ENCODE measurements at regions not wholly inside any gene's neighbourhood (a gene's known extent, or its start where the extent isn't known, plus 50 kb on each side); places are given as distances from the start of the nearest gene placed in this dataset.
A peak's percentile ranks its signal among the peaks of the same experiment; 100 is the strongest.

DNA sequence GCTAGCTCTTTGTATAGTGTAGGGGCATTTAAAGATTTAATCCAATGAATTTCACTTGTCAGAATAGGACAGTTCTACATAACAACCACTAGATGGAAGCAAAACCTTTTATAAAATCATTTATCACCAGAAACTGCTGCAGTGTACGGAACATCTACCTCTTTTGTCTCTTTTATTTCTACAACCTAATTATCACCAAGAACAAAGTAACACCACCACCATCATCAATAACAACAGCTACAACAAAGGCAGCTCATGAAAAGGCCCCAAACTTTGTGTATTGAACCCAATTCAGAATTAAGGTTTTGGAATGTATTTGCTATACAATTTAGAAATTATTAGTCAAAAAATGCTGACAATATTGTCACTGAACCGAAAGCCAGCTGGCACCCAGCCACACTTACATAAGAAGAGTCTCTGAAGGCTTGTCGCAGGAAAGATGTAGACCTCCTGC is 260.9 kb upstream of the RPS6KA3 start:
- TF ChIP-seq, protein P1, sequence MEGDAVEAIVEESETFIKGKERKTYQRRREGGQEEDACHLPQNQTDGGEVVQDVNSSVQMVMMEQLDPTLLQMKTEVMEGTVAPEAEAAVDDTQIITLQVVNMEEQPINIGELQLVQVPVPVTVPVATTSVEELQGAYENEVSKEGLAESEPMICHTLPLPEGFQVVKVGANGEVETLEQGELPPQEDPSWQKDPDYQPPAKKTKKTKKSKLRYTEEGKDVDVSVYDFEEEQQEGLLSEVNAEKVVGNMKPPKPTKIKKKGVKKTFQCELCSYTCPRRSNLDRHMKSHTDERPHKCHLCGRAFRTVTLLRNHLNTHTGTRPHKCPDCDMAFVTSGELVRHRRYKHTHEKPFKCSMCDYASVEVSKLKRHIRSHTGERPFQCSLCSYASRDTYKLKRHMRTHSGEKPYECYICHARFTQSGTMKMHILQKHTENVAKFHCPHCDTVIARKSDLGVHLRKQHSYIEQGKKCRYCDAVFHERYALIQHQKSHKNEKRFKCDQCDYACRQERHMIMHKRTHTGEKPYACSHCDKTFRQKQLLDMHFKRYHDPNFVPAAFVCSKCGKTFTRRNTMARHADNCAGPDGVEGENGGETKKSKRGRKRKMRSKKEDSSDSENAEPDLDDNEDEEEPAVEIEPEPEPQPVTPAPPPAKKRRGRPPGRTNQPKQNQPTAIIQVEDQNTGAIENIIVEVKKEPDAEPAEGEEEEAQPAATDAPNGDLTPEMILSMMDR (conservative IDR thresholded peaks at IDR 0.05; ENCODE audit: low read depth, low read length) = peak; percentile 63
- TF ChIP-seq EZH2 (IDR thresholded peaks at IDR 0.05; ENCODE audit: low read length, unreplicated experiment) = no peak
- no peak for TF ChIP-seq EZH2phosphoT487 (IDR thresholded peaks at IDR 0.05; ENCODE audit: borderline replicate concordance, low read length)

All from PC-3 (cell line).